ENCODE measurements at regions not wholly inside any gene's neighbourhood (a gene's known extent, or its start where the extent isn't known, plus 50 kb on each side); places are given as distances from the start of the nearest gene placed in this dataset.
A peak's percentile ranks its signal among the peaks of the same experiment; 100 is the strongest.

- TF ChIP-seq, protein P1, sequence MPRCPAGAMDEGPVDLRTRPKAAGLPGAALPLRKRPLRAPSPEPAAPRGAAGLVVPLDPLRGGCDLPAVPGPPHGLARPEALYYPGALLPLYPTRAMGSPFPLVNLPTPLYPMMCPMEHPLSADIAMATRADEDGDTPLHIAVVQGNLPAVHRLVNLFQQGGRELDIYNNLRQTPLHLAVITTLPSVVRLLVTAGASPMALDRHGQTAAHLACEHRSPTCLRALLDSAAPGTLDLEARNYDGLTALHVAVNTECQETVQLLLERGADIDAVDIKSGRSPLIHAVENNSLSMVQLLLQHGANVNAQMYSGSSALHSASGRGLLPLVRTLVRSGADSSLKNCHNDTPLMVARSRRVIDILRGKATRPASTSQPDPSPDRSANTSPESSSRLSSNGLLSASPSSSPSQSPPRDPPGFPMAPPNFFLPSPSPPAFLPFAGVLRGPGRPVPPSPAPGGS (CRISPR knock-in tag; IDR thresholded peaks at IDR 0.05): no peak
- TF ChIP-seq ZNF333 (CRISPR knock-in tag; IDR thresholded peaks at IDR 0.05; ENCODE audit: borderline replicate concordance) (no peak), ZNF496 (CRISPR knock-in tag; IDR thresholded peaks at IDR 0.05; ENCODE audit: insufficient replicate concordance) (no peak), SMAD1 (CRISPR knock-in tag; IDR thresholded peaks at IDR 0.05; ENCODE audit: borderline replicate concordance, low read depth) (no peak), AFF4 (CRISPR knock-in tag; IDR thresholded peaks at IDR 0.05) (0 out of 2 replicates have a peak, but pooled peaks have one; percentile 24), NRL (CRISPR knock-in tag; IDR thresholded peaks at IDR 0.05; ENCODE audit: borderline replicate concordance) (no peak), ZNF34 (CRISPR knock-in tag; IDR thresholded peaks at IDR 0.05; ENCODE audit: borderline replicate concordance) (no peak), EHMT2 (IDR thresholded peaks at IDR 0.05; ENCODE audit: borderline replicate concordance, low read depth, low read length) (peak; percentile 52; the same call in 1 of the 2 replicates), ZNF678 (CRISPR knock-in tag; IDR thresholded peaks at IDR 0.05) (no peak), GTF3A (CRISPR knock-in tag; conservative IDR thresholded peaks at IDR 0.05) (no peak), PCBP2 (optimal IDR thresholded peaks at IDR 0.05; ENCODE audit: low read depth, low read length, poor library complexity, severe bottlenecking) (no peak), FOSL2 (CRISPR knock-in tag; IDR thresholded peaks at IDR 0.05) (peak; percentile 69; the same call in 1 of the 2 replicates), SOX5 (CRISPR knock-in tag; IDR thresholded peaks at IDR 0.05; ENCODE audit: borderline replicate concordance) (peak; percentile 75), ZNF383 (CRISPR knock-in tag; IDR thresholded peaks at IDR 0.05; ENCODE audit: borderline replicate concordance) (no peak), MLX (CRISPR knock-in tag; IDR thresholded peaks at IDR 0.05) (no peak), ZNF251 (CRISPR knock-in tag; IDR thresholded peaks at IDR 0.05) (no peak)
- TF ChIP-seq, protein P2, sequence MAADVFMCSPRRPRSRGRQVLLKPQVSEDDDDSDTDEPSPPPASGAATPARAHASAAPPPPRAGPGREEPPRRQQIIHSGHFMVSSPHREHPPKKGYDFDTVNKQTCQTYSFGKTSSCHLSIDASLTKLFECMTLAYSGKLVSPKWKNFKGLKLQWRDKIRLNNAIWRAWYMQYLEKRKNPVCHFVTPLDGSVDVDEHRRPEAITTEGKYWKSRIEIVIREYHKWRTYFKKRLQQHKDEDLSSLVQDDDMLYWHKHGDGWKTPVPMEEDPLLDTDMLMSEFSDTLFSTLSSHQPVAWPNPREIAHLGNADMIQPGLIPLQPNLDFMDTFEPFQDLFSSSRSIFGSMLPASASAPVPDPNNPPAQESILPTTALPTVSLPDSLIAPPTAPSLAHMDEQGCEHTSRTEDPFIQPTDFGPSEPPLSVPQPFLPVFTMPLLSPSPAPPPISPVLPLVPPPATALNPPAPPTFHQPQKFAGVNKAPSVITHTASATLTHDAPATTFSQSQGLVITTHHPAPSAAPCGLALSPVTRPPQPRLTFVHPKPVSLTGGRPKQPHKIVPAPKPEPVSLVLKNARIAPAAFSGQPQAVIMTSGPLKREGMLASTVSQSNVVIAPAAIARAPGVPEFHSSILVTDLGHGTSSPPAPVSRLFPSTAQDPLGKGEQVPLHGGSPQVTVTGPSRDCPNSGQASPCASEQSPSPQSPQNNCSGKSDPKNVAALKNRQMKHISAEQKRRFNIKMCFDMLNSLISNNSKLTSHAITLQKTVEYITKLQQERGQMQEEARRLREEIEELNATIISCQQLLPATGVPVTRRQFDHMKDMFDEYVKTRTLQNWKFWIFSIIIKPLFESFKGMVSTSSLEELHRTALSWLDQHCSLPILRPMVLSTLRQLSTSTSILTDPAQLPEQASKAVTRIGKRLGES (CRISPR knock-in tag; IDR thresholded peaks at IDR 0.05; ENCODE audit: borderline replicate concordance): no peak
- TF ChIP-seq, protein P3, sequence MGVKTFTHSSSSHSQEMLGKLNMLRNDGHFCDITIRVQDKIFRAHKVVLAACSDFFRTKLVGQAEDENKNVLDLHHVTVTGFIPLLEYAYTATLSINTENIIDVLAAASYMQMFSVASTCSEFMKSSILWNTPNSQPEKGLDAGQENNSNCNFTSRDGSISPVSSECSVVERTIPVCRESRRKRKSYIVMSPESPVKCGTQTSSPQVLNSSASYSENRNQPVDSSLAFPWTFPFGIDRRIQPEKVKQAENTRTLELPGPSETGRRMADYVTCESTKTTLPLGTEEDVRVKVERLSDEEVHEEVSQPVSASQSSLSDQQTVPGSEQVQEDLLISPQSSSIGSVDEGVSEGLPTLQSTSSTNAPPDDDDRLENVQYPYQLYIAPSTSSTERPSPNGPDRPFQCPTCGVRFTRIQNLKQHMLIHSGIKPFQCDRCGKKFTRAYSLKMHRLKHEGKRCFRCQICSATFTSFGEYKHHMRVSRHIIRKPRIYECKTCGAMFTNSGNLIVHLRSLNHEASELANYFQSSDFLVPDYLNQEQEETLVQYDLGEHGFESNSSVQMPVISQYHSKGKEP (CRISPR knock-in tag; IDR thresholded peaks at IDR 0.05): no peak
- TF ChIP-seq, protein P4, sequence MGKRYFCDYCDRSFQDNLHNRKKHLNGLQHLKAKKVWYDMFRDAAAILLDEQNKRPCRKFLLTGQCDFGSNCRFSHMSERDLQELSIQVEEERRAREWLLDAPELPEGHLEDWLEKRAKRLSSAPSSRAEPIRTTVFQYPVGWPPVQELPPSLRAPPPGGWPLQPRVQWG (CRISPR knock-in tag; IDR thresholded peaks at IDR 0.05; ENCODE audit: borderline replicate concordance, low read depth): no peak
Observed at GRCh38 chr2:215529271-215529670, 93.4 kb upstream of the FN1 start (continued).

Measured in HepG2 (cell line).